ENCODE measurements at regions not wholly inside any gene's neighbourhood (a gene's known extent, or its start where the extent isn't known, plus 50 kb on each side); places are given as distances from the start of the nearest gene placed in this dataset.

DNA sequence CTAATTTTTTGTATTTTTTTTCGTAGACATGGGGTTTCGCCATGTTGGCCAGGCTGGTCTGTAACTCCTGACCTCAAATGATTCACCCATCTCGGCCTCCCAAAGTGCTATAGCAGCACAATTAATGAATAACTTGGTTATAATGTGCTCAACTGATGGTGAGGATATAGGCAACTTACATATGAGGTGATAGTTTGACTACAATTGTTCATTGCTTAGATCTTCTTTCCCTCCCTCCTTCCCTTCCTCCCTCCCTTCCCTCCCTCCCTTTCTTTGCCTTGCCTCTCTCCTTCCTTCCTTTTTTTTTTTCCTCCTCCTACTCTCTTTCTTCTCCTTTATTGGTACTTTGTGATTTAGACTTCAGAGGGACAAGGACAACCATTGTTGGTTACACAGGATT is 151.2 kb downstream of the RNF144B start:
- TF ChIP-seq, protein P1, sequence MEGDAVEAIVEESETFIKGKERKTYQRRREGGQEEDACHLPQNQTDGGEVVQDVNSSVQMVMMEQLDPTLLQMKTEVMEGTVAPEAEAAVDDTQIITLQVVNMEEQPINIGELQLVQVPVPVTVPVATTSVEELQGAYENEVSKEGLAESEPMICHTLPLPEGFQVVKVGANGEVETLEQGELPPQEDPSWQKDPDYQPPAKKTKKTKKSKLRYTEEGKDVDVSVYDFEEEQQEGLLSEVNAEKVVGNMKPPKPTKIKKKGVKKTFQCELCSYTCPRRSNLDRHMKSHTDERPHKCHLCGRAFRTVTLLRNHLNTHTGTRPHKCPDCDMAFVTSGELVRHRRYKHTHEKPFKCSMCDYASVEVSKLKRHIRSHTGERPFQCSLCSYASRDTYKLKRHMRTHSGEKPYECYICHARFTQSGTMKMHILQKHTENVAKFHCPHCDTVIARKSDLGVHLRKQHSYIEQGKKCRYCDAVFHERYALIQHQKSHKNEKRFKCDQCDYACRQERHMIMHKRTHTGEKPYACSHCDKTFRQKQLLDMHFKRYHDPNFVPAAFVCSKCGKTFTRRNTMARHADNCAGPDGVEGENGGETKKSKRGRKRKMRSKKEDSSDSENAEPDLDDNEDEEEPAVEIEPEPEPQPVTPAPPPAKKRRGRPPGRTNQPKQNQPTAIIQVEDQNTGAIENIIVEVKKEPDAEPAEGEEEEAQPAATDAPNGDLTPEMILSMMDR (IDR thresholded peaks at IDR 0.05; ENCODE audit: low read depth, low read length, poor library complexity, severe bottlenecking), result no peak
- TF ChIP-seq EZH2phosphoT487 (IDR thresholded peaks at IDR 0.05; ENCODE audit: borderline replicate concordance, low read length), result no peak
